GM12864 (cell line): ENCODE measurements at regions not wholly inside any gene's neighbourhood (a gene's known extent, or its start where the extent isn't known, plus 50 kb on each side); places are given as distances from the start of the nearest gene placed in this dataset.

Experiments used
- DNase-seq: peaks from one replicate; pipeline ENCODE4 v3.0.0-alpha.2; 2011; ENCODE audit warnings: low read depth
- H3K4me3 ChIP-seq: 2 replicates; pipeline ENCODE4 v1.5.1; 2011; ENCODE audit warnings: mild to moderate bottlenecking, low read depth, low read length, control low read depth
- CTCF ChIP-seq: IDR thresholded peaks from 2 replicates; pipeline ENCODE4 v1.5.1; 2011; ENCODE audit warnings: low read depth, mild to moderate bottlenecking, moderate library complexity, low read length, control low read depth, inconsistent platforms; ENCODE audit errors: missing control alignments

- no peak for TF ChIP-seq CTCF
- no peak overlapping the region for H3K4me3 ChIP-seq
- no peak for DNase-seq
These were observed 1707.4 kb downstream of the PCDH7 start for GRCh38 chr4:32427566-32427965.

- DNase-seq, result no peak
- no peak overlapping the region for H3K4me3 ChIP-seq
- no peak for TF ChIP-seq CTCF
These were observed 1709.0 kb downstream of the PCDH7 start for GRCh38 chr4:32429151-32429550.

GRCh38 chr4:32435308-32435707 is 1715.1 kb downstream of the PCDH7 start:
- H3K4me3 ChIP-seq, result no peak overlapping the region
- no peak for DNase-seq
- TF ChIP-seq CTCF, result no peak

GRCh38 chr4:32436816-32437215 is 1716.6 kb downstream of the PCDH7 start:
- TF ChIP-seq CTCF, result no peak
- no peak for DNase-seq

GRCh38 chr4:32440391-32440790 is 1720.2 kb downstream of the PCDH7 start:
- H3K4me3 ChIP-seq, result no peak overlapping the region
- no peak for TF ChIP-seq CTCF
- no peak for DNase-seq

More at GRCh38 chr4:32436816-32437215, 1716.6 kb downstream of the PCDH7 start:
- no peak overlapping the region for H3K4me3 ChIP-seq

GRCh38 chr4:32454482-32454881 is 1734.3 kb downstream of the PCDH7 start:
- no peak overlapping the region for H3K4me3 ChIP-seq
- no peak for DNase-seq
- TF ChIP-seq CTCF, result no peak

- TF ChIP-seq CTCF, result no peak
- no peak for DNase-seq
- H3K4me3 ChIP-seq, result no peak overlapping the region
These were observed 1735.1 kb downstream of the PCDH7 start for GRCh38 chr4:32455231-32455630.
